IMR-90 (cell line): ENCODE measurements at regions not wholly inside any gene's neighbourhood (a gene's known extent, or its start where the extent isn't known, plus 50 kb on each side); places are given as distances from the start of the nearest gene placed in this dataset.

Experiments
- ATAC-seq: fragments of 200-7000 bp; cut with Tn5 transposase; 2 replicates; pipeline ENCODE4 v1.9.1; 2020; ENCODE audit warnings: low read depth, mild to moderate bottlenecking, moderate library complexity
- BruUV-seq: library from RNA; stranded (reverse); fragments of 400-500 nt; replicated peaks from 2 replicates; lab custom pipeline; 2021; lab: Mats Ljungman, UMichigan
- CTCF ChIA-PET: fragments of 300-600 bp; formaldehyde crosslinking; extraction: SDS; loops from one replicate; lab custom pipeline; 2021; ENCODE audit warnings: antibody characterized with exemption; lab: Yijun Ruan, JAX
- POLR2A ChIA-PET: fragments of 300-600 bp; sonication (Branson Sonifier 250); formaldehyde crosslinking; loops from one replicate; lab custom pipeline; 2022; ENCODE audit warnings: antibody characterized with exemption; ENCODE audit not compliant: unreplicated experiment; lab: Charles Lee
- DNase-seq: peaks from one replicate; pipeline ENCODE4 v3.0.0; 2013
- H2AFZ ChIP-seq: replicated peaks from 2 replicates; pipeline ENCODE3; 2013; ENCODE audit warnings: low read length, mild to moderate bottlenecking; ENCODE audit not compliant: poor library complexity
- H2AK5ac ChIP-seq: 2 replicates; pipeline ENCODE4 v1.6.1; 2013; ENCODE audit warnings: low read depth, low read length, inconsistent platforms
- H2AK9ac ChIP-seq: replicated peaks from 2 replicates; pipeline ENCODE3; 2013; ENCODE audit warnings: mild to moderate bottlenecking, low read depth, low read length, moderate library complexity; ENCODE audit not compliant: poor library complexity
- H2BK120ac ChIP-seq: 2 replicates; pipeline ENCODE4 v1.6.1; 2013; ENCODE audit warnings: low read depth, low read length, inconsistent platforms
- H2BK15ac ChIP-seq: 3 replicates; pipeline ENCODE4 v1.6.1; 2013; ENCODE audit warnings: low read depth, low read length, inconsistent platforms
- H2BK20ac ChIP-seq: 2 replicates; pipeline ENCODE4 v1.6.1; 2013; ENCODE audit warnings: low read depth, mild to moderate bottlenecking, inconsistent platforms, low read length, moderate library complexity
- H2BK5ac ChIP-seq: 2 replicates; pipeline ENCODE4 v1.6.1; 2013; ENCODE audit warnings: mild to moderate bottlenecking, low read depth, low read length, inconsistent platforms; ENCODE audit not compliant: poor library complexity, severe bottlenecking
- H3K14ac ChIP-seq: replicated peaks from 2 replicates; pipeline ENCODE4 v1.6.1; 2013; ENCODE audit warnings: low read depth, low read length, inconsistent platforms
- H3K18ac ChIP-seq: 2 replicates; pipeline ENCODE4 v1.6.1; 2013; ENCODE audit warnings: low read depth, low read length, control low read depth
- H3K23ac ChIP-seq: 2 replicates; pipeline ENCODE4 v1.6.1; 2013; ENCODE audit warnings: low read depth, low read length, inconsistent platforms
- H3K27ac ChIP-seq: 2 replicates; pipeline ENCODE4 v1.5.1; 2013; ENCODE audit warnings: mild to moderate bottlenecking, control low read depth, low read length; ENCODE audit not compliant: insufficient read depth
- H3K27me3 ChIP-seq: 2 replicates; pipeline ENCODE4 v1.6.1; 2013; ENCODE audit warnings: low read length; ENCODE audit not compliant: control insufficient read depth, insufficient read depth
- H3K36me3 ChIP-seq: 2 replicates; pipeline ENCODE4 v1.6.1; 2013; ENCODE audit warnings: low read length, mixed read lengths; ENCODE audit not compliant: control insufficient read depth, insufficient read depth
- H3K4ac ChIP-seq: 2 replicates; pipeline ENCODE4 v1.6.1; 2013; ENCODE audit warnings: low read depth, low read length, inconsistent platforms
- H3K4me1 ChIP-seq: 2 replicates; pipeline ENCODE4 v1.6.1; 2013; ENCODE audit warnings: low read length, mixed read lengths; ENCODE audit not compliant: control insufficient read depth, insufficient read depth
- H3K4me2 ChIP-seq: 2 replicates; pipeline ENCODE4 v1.6.1; 2013; ENCODE audit warnings: low read depth, mild to moderate bottlenecking, control low read depth, low read length, moderate library complexity
- H3K4me3 ChIP-seq: 2 replicates; pipeline ENCODE4 v1.5.1; 2013; ENCODE audit warnings: low read depth, mild to moderate bottlenecking, control low read depth, low read length, moderate library complexity; ENCODE audit not compliant: insufficient read depth
- H3K56ac ChIP-seq: 2 replicates; pipeline ENCODE4 v1.6.1; 2013; ENCODE audit warnings: low read length, inconsistent platforms; ENCODE audit not compliant: insufficient read depth; ENCODE audit errors: extremely low read depth
- H3K79me1 ChIP-seq, 2 experiments: 2 replicates each; pipeline ENCODE4 v1.6.1; 2013; ENCODE audit warnings: low read length in 2 of 2, inconsistent platforms in 1 of 2, low read depth in 1 of 2
- H3K9ac ChIP-seq: 2 replicates; pipeline ENCODE4 v1.6.1; 2013; ENCODE audit warnings: low read depth, low read length, control low read depth
- H3K9me1 ChIP-seq: 2 replicates; pipeline ENCODE4 v1.6.1; 2013; ENCODE audit warnings: low read length, inconsistent platforms; ENCODE audit not compliant: insufficient read depth
- H3K9me3 ChIP-seq: 2 replicates; pipeline ENCODE4 v1.6.1; 2013; ENCODE audit warnings: low read length; ENCODE audit not compliant: control insufficient read depth, insufficient read depth
- H4K20me1 ChIP-seq: 2 replicates; pipeline ENCODE4 v1.6.1; 2013; ENCODE audit warnings: low read length, inconsistent platforms; ENCODE audit not compliant: insufficient read depth
- H4K5ac ChIP-seq: 2 replicates; pipeline ENCODE4 v1.6.1; 2013; ENCODE audit warnings: mild to moderate bottlenecking, low read depth, low read length, control low read depth
- H4K8ac ChIP-seq, 2 experiments: 2 replicates each; pipeline ENCODE4 v1.6.1; 2013; ENCODE audit warnings: low read depth in 2 of 2, low read length in 2 of 2, control low read depth in 1 of 2, inconsistent platforms in 1 of 2
- H4K91ac ChIP-seq: 2 replicates; pipeline ENCODE4 v1.6.1; 2013; ENCODE audit warnings: low read depth, low read length, inconsistent platforms; ENCODE audit not compliant: insufficient read depth
- MAZ ChIP-seq: IDR thresholded peaks from 2 replicates; pipeline ENCODE4 v1.6.1; 2012; ENCODE audit warnings: low read depth, mild to moderate bottlenecking, low read length, improper control_type of control experiment, moderate library complexity, borderline replicate concordance
- RCOR1 ChIP-seq: IDR thresholded peaks from 2 replicates; pipeline ENCODE4 v1.6.1; 2012; ENCODE audit warnings: mild to moderate bottlenecking, low read length, improper control_type of control experiment; ENCODE audit not compliant: insufficient replicate concordance
- RFX5 ChIP-seq: IDR thresholded peaks from 2 replicates; pipeline ENCODE4 v1.8.0; 2012; ENCODE audit warnings: low read depth, mild to moderate bottlenecking, low read length, moderate library complexity
- SMC3 ChIP-seq: fragments of 150-350 bp; IDR thresholded peaks from 2 replicates; pipeline ENCODE4 v1.6.1; 2016; ENCODE audit warnings: low read depth, mild to moderate bottlenecking, antibody characterized with exemption, low read length, moderate library complexity
- WGBS, 2 experiments: methylation state at CpG; one replicate each; pipeline versions ENCODE4 v1.1.5 to v1.1.7; 2013; ENCODE audit warnings: missing lambda C conversion rate in 2 of 2; ENCODE audit not compliant: insufficient read length in 1 of 2; ENCODE audit errors: extremely low coverage in 2 of 2; 5-methylcytosine and 5-hydroxymethylcytosine counted together
- dilution Hi-C: fragments of 300-500 bp; cut with HindIII; formaldehyde crosslinking; loops from one replicate; pipeline ENCODE4 v1.14.3; 2018; ENCODE audit warnings: low sequenced_read_pairs; ENCODE audit not compliant: unreplicated experiment
- in situ Hi-C: fragments of 300-500 bp; cut with MboI; formaldehyde crosslinking; loops from 3 replicates; pipeline ENCODE4 v1.14.3; 2019; ENCODE audit warnings: low sequenced_read_pairs, inconsistent platforms, mixed read lengths
- intact Hi-C: fragments of 100-400 bp; cut with micrococcal nuclease; formaldehyde crosslinking; loops from 2 replicates; pipeline ENCODE4 v1.10.0; 2022
- TF ChIP-seq, protein P1 (sequence below): conservative IDR thresholded peaks from 2 replicates; pipeline ENCODE4 v1.5.1; 2012; ENCODE audit warnings: mild to moderate bottlenecking, low read depth, low read length, improper control_type of control experiment

DNA sequence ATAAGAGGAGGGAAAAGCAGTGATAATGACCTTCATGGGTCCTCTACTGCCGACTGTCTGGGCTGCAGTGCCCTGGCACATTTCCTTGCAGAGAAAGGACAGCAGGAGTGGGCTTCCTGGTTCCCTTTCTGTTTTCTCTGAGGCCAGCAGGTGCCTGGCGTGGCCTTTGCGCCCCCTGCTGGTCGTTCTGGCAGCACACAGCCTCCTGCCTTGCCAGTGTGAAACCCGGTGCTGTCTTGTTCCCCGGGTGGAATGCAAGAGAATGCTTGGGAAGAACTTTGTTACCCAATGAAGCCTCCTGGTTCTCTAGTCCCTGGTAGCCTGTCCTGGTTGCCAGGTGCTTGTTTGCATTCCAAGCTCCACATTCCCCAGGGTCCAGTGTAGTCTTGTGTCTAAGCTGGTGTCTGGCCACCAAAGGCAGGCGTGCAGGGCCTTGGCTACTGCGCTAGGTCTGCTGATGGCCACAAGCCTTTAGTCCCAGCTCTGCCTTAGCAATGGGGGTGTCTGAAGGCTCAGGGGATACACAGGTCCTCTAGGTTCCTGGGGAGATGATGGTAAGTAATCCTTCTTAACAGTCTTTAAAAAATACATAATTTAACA lies 1392.4 kb upstream of the TMEM132C start:
- Histone ChIP-seq H3K79me1 (no peaks in the 10 kb centered on the region), H2AK5ac (no peak overlapping the region), H2BK120ac (no peak overlapping the region), H2AFZ (no peak overlapping the region), H3K4me3 (no peak overlapping the region), H3K9me1 (no peaks in the 10 kb centered on the region), H3K9ac (no peak overlapping the region), H4K91ac (no peak overlapping the region), H3K14ac (no peak overlapping the region), H4K20me1 (no peaks in the 10 kb centered on the region), H3K4me1 (no peaks in the 10 kb centered on the region), H3K18ac (no peak overlapping the region), H3K27ac (no peak overlapping the region), H3K56ac (no peak overlapping the region), H3K4me2 (no peak overlapping the region), H3K23ac (no peak overlapping the region), H2BK15ac (no peak overlapping the region), H4K8ac (no peak overlapping the region), H2AK9ac (no peak overlapping the region), H3K4ac (no peak overlapping the region), H2BK5ac (no peak overlapping the region), H3K27me3 (no peaks in the 10 kb centered on the region), H2BK20ac (no peak overlapping the region), H3K9me3 (peaks cover 12% of the 10 kb centered on the region; the same call in 1 of the 2 replicates), H3K36me3 (no peaks in the 10 kb centered on the region), H4K5ac (no peak overlapping the region)
- no TSS peak for BruUV-seq
- DNase-seq, result no peak
- ChIA-PET POLR2A (no interaction called here), CTCF (no interaction called here)
- TF ChIP-seq, protein P1, sequence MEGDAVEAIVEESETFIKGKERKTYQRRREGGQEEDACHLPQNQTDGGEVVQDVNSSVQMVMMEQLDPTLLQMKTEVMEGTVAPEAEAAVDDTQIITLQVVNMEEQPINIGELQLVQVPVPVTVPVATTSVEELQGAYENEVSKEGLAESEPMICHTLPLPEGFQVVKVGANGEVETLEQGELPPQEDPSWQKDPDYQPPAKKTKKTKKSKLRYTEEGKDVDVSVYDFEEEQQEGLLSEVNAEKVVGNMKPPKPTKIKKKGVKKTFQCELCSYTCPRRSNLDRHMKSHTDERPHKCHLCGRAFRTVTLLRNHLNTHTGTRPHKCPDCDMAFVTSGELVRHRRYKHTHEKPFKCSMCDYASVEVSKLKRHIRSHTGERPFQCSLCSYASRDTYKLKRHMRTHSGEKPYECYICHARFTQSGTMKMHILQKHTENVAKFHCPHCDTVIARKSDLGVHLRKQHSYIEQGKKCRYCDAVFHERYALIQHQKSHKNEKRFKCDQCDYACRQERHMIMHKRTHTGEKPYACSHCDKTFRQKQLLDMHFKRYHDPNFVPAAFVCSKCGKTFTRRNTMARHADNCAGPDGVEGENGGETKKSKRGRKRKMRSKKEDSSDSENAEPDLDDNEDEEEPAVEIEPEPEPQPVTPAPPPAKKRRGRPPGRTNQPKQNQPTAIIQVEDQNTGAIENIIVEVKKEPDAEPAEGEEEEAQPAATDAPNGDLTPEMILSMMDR, result no peak
- TF ChIP-seq MAZ (no peak), RFX5 (no peak), RCOR1 (no peak), SMC3 (no peak)
- intact Hi-C loops (no loop called here), dilution Hi-C loops (no loop called here), in situ Hi-C loops (no loop called here)
- WGBS, 2 experiments, result 3% methylated on average over 5 of the region's 8 CpGs; no CpG with 5 or more reads in 1 of the 2 experiments
- no peak for ATAC-seq
